SU-DHL-6 (cell line): ENCODE measurements at regions not wholly inside any gene's neighbourhood (a gene's known extent, or its start where the extent isn't known, plus 50 kb on each side); places are given as distances from the start of the nearest gene placed in this dataset.

Experiments
- EZH2phosphoT487 ChIP-seq: fragments of 200-600 bp; sonication (generic), shearing (Covaris generic); conservative IDR thresholded peaks from 2 replicates; pipeline ENCODE4 v1.6.1; 2018; ENCODE audit warnings: mild to moderate bottlenecking, antibody characterized with exemption, low read length, moderate library complexity, mixed read lengths
- TF ChIP-seq, protein P1 (sequence below): fragments of 200-600 bp; sonication (generic); IDR thresholded peaks from one replicate; pipeline ENCODE4 v1.5.1; 2017; ENCODE audit warnings: antibody characterized with exemption, mild to moderate bottlenecking, low read length, moderate library complexity; ENCODE audit not compliant: insufficient read depth, poor library complexity, severe bottlenecking

DNA sequence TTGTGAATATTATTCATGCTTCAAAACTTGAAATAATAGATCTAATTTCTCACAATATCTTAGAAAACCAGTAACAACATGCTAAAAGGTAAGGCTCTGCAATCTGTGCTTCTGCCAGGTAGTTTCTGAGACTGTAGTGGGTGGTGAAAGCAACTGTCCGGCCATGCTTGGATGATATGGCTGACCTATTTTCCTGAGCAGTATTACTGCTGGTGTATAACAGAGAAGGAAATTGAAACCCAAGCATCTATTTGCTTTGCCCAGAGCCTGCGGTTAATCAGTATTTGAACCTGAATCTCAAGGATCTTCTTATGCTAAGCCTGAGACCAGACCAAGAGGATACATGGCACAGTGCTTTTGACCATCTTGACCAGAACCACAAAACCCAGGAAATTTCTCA, 563.8 kb downstream of the COL12A1 start:
- TF ChIP-seq, protein P1, sequence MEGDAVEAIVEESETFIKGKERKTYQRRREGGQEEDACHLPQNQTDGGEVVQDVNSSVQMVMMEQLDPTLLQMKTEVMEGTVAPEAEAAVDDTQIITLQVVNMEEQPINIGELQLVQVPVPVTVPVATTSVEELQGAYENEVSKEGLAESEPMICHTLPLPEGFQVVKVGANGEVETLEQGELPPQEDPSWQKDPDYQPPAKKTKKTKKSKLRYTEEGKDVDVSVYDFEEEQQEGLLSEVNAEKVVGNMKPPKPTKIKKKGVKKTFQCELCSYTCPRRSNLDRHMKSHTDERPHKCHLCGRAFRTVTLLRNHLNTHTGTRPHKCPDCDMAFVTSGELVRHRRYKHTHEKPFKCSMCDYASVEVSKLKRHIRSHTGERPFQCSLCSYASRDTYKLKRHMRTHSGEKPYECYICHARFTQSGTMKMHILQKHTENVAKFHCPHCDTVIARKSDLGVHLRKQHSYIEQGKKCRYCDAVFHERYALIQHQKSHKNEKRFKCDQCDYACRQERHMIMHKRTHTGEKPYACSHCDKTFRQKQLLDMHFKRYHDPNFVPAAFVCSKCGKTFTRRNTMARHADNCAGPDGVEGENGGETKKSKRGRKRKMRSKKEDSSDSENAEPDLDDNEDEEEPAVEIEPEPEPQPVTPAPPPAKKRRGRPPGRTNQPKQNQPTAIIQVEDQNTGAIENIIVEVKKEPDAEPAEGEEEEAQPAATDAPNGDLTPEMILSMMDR: no peak
- no peak for TF ChIP-seq EZH2phosphoT487
